ENCODE measurements at regions not wholly inside any gene's neighbourhood (a gene's known extent, or its start where the extent isn't known, plus 50 kb on each side); places are given as distances from the start of the nearest gene placed in this dataset.
"Not testable (repeated sequence)": the region's sequence is repeated elsewhere in the genome, so short reads cannot be mapped to it uniquely, and the experiment has no call there.

DNA sequence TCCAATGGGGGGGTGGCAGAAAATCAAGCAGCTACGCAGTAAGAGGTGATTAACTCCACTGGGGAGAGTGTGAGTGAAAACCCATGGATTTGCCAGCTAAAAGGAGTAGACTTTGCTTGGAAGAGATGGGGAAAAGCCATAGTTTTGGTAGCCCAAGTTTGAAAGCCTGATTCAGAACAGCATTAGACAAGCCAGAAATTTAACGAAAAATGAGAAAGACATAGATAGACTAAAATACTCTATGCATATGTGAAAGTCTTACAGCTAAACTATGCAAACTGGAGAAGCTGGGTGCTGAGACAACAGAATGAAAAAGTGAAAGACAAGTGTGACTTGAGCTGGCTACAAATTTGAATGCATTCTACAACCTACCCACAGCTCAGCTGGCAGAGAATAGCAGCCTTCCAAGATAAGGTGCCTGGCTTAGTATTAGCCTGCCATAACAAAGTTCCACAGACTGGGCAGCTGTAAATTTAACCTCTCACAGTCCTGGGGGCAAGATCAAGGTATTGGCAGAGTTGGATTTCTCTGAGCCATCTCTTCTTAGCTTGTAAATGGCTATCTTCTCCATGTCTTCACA is 156.6 kb downstream of the CDC14C start:
- H3K27me3 ChIP-seq (replicated peaks), result no peaks in the 10 kb centered on the region
- no peak for DNase-seq (ENCODE audit: low read depth in 1 of 2, low spot score in 2 of 2)
- H3K36me3 ChIP-seq, result no peaks in the 10 kb centered on the region
- H3K9me3 ChIP-seq (replicated peaks), result no peaks in the 10 kb centered on the region
- no peak overlapping the region for H3K4me3 ChIP-seq
- H3K4me1 ChIP-seq (replicated peaks), result no peaks in the 10 kb centered on the region
- no peak overlapping the region for H3K27ac ChIP-seq

DNA sequence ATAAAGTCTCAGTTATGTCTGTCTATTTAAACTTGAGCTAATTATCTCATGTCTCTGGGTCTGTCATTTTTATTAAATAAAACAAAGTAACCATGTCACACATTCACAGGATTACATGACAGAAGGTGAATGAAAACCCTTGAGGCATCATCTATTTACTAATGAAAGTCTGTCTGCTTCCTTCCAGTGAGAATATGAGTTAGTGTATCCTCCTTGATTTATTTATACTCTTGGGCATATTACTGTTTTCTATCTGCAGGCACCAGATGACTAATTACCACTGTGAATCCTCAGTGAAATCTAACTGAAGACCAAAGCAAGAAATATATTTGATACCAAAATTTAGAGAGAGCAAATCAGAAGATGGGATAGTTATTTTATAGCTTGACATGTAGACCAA is 163.7 kb downstream of the CDC14C start:
- Histone ChIP-seq H3K36me3 (no peaks in the 10 kb centered on the region), H3K4me1 (replicated peaks) (no peaks in the 10 kb centered on the region), H3K9me3 (replicated peaks) (no peaks in the 10 kb centered on the region), H3K27ac (no peak overlapping the region), H3K4me3 (no peak overlapping the region), H3K27me3 (replicated peaks) (no peaks in the 10 kb centered on the region)
- DNase-seq (ENCODE audit: low read depth in 1 of 2, low spot score in 2 of 2), result no peak

DNA sequence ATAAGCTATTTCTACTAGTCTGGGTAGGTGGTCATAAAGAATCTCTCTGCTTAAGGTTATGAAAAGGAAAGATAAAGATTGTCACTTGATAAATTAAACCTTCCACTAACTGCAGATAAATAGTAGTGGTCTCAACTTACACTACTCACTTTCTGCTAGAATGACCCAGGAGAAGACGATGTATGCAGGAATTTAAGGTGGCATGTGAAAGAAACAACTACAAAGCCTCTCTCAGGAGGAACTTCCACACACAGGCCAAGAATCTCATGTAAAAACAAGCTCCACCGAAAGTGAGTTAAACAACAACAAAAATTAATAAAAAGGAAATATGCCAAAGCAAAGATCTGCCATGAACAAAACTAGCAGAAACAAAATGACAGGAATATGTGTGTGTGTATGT is 165.4 kb downstream of the CDC14C start:
- Histone ChIP-seq H3K4me3 (no peak overlapping the region), H3K9me3 (replicated peaks) (no peaks in the 10 kb centered on the region), H3K36me3 (no peaks in the 10 kb centered on the region), H3K27ac (no peak overlapping the region), H3K4me1 (replicated peaks) (no peaks in the 10 kb centered on the region), H3K27me3 (replicated peaks) (no peaks in the 10 kb centered on the region)
- no peak for DNase-seq (ENCODE audit: low read depth in 1 of 2, low spot score in 2 of 2)

DNA sequence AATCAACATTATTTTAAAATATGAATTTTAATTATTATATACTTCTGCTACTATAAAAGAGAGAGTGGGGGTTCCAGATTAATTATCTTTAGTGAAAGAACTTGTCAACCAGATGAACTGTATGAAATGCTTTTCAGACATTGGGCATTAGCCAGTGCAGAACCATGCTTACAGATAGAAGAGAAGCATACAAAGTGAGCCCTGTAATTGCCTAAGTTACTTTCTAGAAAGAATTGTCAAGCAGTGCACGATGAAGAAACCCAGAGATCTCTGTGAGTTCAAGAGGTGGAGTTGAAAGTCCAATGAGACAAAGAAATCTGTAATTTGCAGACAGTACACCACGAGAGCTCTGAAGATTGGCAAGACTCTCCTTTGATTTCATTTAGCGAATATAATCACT is 166.7 kb downstream of the CDC14C start:
- Histone ChIP-seq H3K4me3 (no peak overlapping the region), H3K36me3 (no peaks in the 10 kb centered on the region), H3K27me3 (replicated peaks) (no peaks in the 10 kb centered on the region), H3K27ac (no peak overlapping the region), H3K9me3 (replicated peaks) (no peaks in the 10 kb centered on the region), H3K4me1 (replicated peaks) (no peaks in the 10 kb centered on the region)
- no peak for DNase-seq (ENCODE audit: low read depth in 1 of 2, low spot score in 2 of 2)

DNA sequence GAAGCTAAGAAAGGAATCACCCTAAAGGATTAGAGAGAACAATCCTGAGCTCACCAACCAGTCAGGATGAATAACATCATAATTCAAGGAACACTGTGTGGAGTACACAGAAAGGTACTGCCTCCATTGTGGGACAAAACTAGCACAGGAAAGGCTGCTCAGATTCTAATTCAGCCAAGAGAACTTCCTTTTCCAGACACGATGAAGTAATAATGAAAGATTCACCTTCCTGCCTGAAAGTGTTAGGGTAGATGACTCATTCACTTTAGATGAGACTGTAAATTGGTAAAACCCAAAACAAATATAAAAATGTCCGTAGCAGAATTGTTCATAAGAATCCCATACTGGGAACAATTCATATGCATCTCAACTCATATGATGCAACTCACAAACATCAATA is 167.2 kb downstream of the CDC14C start:
- no peak overlapping the region for H3K4me3 ChIP-seq
- no peaks in the 10 kb centered on the region for H3K4me1 ChIP-seq (replicated peaks)
- no peak overlapping the region for H3K27ac ChIP-seq
- no peaks in the 10 kb centered on the region for H3K27me3 ChIP-seq (replicated peaks)
- no peaks in the 10 kb centered on the region for H3K36me3 ChIP-seq
- DNase-seq (ENCODE audit: low read depth in 1 of 2, low spot score in 2 of 2), result no peak
- H3K9me3 ChIP-seq (replicated peaks), result no peaks in the 10 kb centered on the region

DNA sequence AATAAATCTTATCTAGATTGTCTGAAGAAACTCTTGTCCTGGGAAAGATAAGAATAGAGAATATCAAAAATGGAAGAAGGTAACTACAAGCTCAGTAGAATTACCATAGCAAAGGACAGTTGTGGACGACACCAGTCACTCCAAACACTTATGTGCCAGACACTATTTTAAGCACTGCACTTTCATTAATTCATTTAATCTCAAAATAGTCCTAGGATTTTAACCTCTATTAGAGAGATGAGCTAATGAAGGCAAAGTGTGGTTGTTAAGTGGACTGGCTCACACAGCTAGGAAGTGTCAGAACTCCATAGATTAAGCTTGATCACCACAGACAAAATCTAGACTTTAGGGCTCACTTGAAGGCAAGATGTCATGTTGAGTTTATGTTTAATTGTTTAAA is 168.9 kb downstream of the CDC14C start:
- H3K4me1 ChIP-seq (replicated peaks), result no peaks in the 10 kb centered on the region
- H3K36me3 ChIP-seq, result no peaks in the 10 kb centered on the region
- H3K27ac ChIP-seq, result no peak overlapping the region
- no peak for DNase-seq (ENCODE audit: low read depth in 1 of 2, low spot score in 2 of 2)
- no peaks in the 10 kb centered on the region for H3K9me3 ChIP-seq (replicated peaks)
- H3K4me3 ChIP-seq, result no peak overlapping the region
- H3K27me3 ChIP-seq (replicated peaks), result no peaks in the 10 kb centered on the region

DNA sequence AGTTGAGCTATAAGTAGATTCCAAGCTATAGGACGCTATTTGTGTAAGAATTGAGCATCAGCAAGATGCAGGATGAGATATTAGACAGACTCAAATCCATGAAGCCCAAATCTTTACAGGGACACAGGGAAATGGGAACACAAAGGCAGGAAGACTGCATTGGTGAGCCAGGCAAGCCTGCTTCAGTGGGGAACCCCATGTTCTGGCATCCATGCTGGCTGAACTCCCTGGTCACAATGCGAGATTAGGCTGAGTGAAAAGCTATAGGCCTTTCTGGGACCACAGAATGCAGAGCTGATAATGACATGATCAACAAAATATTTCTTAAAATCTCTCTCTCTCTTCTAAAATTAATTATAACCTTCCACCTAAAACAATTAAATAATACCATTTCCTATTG is 170.5 kb downstream of the CDC14C start:
- Histone ChIP-seq H3K27ac (no peak overlapping the region), H3K4me3 (no peak overlapping the region), H3K36me3 (no peaks in the 10 kb centered on the region), H3K9me3 (replicated peaks) (no peaks in the 10 kb centered on the region), H3K27me3 (replicated peaks) (no peaks in the 10 kb centered on the region), H3K4me1 (replicated peaks) (no peaks in the 10 kb centered on the region)
- DNase-seq (ENCODE audit: low read depth in 1 of 2, low spot score in 2 of 2), result no peak

DNA sequence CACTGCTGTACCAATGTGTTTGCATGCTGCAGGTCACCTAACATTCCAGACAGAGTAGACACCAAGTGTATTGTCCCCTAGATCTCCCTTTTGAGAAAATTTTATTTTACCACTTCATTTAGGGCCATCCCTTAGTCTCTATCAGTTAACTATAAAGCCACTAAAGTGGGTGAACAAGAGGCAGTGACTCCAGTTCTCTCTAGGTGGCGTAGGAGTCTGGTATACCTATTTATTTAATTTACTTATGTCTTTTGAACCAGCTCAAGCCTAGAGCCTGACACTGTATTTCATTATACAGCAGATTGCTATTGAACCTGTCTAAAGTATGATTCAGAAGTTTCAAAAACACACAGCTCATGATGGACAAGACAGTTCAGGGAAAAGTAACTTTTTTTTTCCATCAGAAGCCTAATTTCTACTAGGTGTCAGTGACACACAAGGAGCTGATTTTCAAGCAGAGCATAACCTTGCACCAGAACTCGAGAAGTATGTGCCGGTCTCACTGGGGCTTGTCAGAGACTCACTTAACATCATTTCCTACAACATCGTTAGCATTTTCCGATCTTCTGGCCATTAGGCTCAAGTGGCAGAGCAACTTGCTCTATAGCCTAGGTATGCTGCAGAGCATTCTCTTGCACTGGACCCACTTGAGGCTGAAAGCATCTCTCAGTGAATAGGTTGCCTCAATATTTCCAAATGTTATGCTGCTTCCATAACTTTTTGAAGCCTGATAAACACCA is 175.4 kb downstream of the CDC14C start:
- DNase-seq (ENCODE audit: low read depth in 1 of 2, low spot score in 2 of 2), result no peak
- Histone ChIP-seq H3K27ac (no peak overlapping the region), H3K4me1 (replicated peaks) (no peaks in the 10 kb centered on the region), H3K36me3 (no peaks in the 10 kb centered on the region), H3K4me3 (no peak overlapping the region), H3K27me3 (replicated peaks) (no peaks in the 10 kb centered on the region), H3K9me3 (replicated peaks) (no peaks in the 10 kb centered on the region)

DNA sequence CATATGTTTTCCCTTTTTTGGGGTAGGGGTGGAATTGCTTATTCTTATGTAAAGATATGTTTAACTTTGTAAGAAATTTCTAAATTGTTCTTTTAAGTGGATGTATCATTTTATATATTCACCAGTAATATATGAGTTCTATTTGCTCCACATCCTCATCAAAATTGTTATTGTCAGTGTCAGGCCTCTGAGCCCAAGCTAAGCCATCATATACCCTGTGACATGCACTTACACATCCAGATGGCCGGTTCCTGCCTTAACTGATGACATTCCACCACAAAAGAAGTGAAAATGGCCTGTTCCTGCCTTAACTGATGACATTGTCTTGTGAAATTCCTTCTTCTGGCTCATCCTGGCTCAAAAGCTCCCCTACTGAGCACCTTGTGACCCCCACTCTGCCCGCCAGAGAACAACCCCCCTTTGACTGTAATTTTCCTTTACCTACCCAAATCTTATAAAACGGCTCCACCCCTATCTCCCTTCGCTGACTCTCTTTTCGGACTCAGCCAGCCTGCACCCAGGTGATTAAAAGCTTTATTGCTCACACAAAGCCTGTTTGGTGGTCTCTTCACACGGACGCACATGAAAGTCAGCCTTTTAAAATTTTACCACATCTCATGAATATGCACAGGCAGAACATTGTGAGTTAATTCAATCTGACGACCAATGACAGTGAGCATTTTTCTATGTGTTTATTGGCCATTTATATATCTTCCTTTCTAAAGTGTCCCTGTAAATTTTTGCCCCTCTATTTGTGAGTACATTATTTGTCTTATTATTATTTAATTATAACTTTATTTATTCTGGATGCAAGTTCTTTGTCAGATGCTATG is 176.8 kb downstream of the CDC14C start:
- not testable (repeated sequence) for DNase-seq (ENCODE audit: low read depth in 1 of 2, low spot score in 2 of 2); H3K27me3 ChIP-seq (replicated peaks); H3K27ac ChIP-seq; H3K4me3 ChIP-seq; H3K36me3 ChIP-seq; H3K9me3 ChIP-seq (replicated peaks); H3K4me1 ChIP-seq (replicated peaks)

DNA sequence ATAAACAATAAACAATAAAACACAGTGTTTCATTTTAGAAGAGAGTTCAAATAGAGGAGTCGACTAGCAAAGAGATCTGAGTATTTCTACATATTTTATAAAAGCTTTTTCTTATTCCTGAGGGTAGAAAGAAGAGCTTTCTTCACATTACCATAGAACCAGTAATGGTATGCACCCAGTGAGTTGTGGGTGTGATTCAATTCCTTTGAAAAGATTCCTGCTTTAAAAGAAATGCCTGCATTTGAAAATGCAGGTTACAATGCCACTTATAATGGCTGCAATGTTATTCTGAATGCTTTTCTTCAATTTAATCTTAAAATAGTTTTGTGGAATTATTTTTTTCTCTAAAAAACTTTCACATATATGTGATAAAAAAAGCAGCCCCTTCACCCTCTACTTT is 178.1 kb downstream of the CDC14C start:
- Histone ChIP-seq H3K27ac (no peak overlapping the region), H3K27me3 (replicated peaks) (no peaks in the 10 kb centered on the region), H3K4me3 (no peak overlapping the region), H3K36me3 (no peaks in the 10 kb centered on the region), H3K9me3 (replicated peaks) (no peaks in the 10 kb centered on the region), H3K4me1 (replicated peaks) (no peaks in the 10 kb centered on the region)
- no peak for DNase-seq (ENCODE audit: low read depth in 1 of 2, low spot score in 2 of 2)

DNA sequence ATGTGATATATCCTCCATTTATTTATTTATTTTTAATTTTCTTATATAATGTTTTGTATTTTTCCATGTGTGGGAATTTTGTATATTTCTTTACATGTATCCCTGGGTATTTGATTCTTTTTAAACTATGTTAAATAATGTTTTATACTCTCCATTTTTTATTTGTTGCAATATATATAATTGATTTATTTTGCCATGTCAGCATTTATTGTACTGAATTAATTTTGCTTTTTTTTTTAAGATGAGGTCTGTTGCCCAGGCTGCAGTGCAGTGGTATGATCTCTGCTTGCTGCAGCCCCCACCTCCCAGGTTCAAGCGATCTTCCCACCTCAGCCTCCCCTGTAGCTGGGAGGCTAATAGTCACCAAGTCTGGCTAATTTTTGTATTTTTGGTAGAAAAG is 187.4 kb downstream of the CDC14C start:
- no peaks in the 10 kb centered on the region for H3K27me3 ChIP-seq (replicated peaks)
- DNase-seq (ENCODE audit: low read depth in 1 of 2, low spot score in 2 of 2), result no peak
- no peaks in the 10 kb centered on the region for H3K4me1 ChIP-seq (replicated peaks)
- no peaks in the 10 kb centered on the region for H3K9me3 ChIP-seq (replicated peaks)
- no peak overlapping the region for H3K4me3 ChIP-seq
- H3K36me3 ChIP-seq, result no peaks in the 10 kb centered on the region
- H3K27ac ChIP-seq, result no peak overlapping the region

DNA sequence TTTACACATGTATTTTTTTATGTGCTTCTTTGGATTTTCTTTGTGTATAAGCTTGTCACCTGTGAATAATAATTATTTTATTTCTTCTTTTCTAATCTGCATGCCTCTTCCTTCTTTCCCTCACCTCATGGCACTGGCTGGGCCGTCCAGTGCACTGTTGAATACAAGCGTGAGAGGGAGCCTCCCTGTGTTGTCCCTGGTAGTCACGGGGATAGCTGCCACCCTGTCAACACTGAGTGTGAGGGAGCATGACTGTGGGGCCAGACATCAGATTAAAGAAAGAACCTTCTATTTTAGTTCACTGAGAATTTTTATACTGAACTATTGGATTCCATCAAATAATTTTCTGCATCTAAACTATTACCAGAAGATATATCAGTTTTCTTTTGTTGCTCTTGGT is 187.9 kb downstream of the CDC14C start:
- Histone ChIP-seq H3K4me1 (replicated peaks) (no peaks in the 10 kb centered on the region), H3K27me3 (replicated peaks) (no peaks in the 10 kb centered on the region), H3K36me3 (no peaks in the 10 kb centered on the region), H3K27ac (no peak overlapping the region), H3K9me3 (replicated peaks) (no peaks in the 10 kb centered on the region), H3K4me3 (no peak overlapping the region)
- no peak for DNase-seq (ENCODE audit: low read depth in 1 of 2, low spot score in 2 of 2)

DNA sequence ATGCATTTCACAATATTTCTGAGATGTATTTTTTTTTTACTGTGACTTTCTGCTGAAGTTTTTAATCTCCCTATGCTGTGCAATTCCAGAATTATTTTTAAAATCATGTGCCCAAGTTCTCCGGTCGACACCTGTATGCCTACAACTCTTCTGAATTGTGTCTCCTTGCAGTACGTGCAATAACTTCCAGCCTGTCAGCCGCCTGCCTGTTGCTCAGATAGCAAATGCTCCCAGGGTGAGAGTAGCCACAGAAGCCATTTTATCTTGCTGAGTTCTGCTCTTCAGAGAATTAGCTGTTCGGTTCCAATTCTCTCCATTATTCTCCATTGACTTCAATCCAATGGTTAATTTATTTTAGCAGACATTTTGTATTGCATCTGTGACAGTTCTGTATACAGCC is 188.3 kb downstream of the CDC14C start:
- no peak overlapping the region for H3K27ac ChIP-seq
- H3K27me3 ChIP-seq (replicated peaks), result no peaks in the 10 kb centered on the region
- no peaks in the 10 kb centered on the region for H3K36me3 ChIP-seq
- no peak overlapping the region for H3K4me3 ChIP-seq
- H3K9me3 ChIP-seq (replicated peaks), result no peaks in the 10 kb centered on the region
- no peak for DNase-seq (ENCODE audit: low read depth in 1 of 2, low spot score in 2 of 2)
- no peaks in the 10 kb centered on the region for H3K4me1 ChIP-seq (replicated peaks)

DNA sequence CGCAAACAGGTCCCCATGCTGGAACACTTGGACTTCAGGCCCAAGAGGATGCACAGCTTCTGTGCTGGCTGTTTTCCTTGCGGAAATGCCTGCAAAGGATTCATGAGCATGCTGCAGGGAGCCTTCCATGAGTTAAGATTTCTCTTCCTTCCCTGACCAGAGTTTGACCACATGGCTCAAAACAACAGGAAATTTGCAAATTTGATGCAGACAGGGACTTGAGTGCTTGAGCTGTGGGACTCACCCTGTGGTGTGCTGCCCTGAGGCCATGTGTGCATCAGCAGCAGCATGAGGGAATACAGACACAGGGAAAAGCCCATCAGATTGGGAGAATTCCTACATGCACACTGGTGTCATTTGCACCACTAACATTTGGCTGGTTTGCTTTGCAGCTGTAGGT is 195.4 kb downstream of the CDC14C start:
- no peak for DNase-seq (ENCODE audit: low read depth in 1 of 2, low spot score in 2 of 2)
- no peaks in the 10 kb centered on the region for H3K4me1 ChIP-seq (replicated peaks)

More for the DNA sequence above, 195.4 kb downstream of the CDC14C start:
- no peak overlapping the region for H3K27ac ChIP-seq
- no peaks in the 10 kb centered on the region for H3K27me3 ChIP-seq (replicated peaks)
- no peaks in the 10 kb centered on the region for H3K9me3 ChIP-seq (replicated peaks)
- H3K36me3 ChIP-seq, result no peaks in the 10 kb centered on the region
- no peak overlapping the region for H3K4me3 ChIP-seq
